Tibial nerve (tissue), 4 donors: ENCODE measurements at regions not wholly inside any gene's neighbourhood (a gene's known extent, or its start where the extent isn't known, plus 50 kb on each side); places are given as distances from the start of the nearest gene placed in this dataset.

Experiments
- DNase-seq, 2 donors: peaks; one replicate each; pipeline ENCODE4 v3.0.0-alpha.2; 2019; ENCODE audit warnings: low spot score in 2 of 2
- H3K27ac ChIP-seq, 4 donors: fragments of 200-600 bp; sonication (generic) in 3 of 4; one replicate each; pipeline ENCODE4 v1.5.1; 2017 to 2019; ENCODE audit warnings: mild to moderate bottlenecking in 1 of 4
- H3K27me3 ChIP-seq, 2 donors: fragments of 200-600 bp; sonication (generic) in 1 of 2; one replicate each; pipeline versions ENCODE4 v1.5.1 to v1.6.0; 2017 to 2019
- H3K36me3 ChIP-seq, 3 donors: fragments of 200-600 bp; sonication (generic); one replicate each; pipeline ENCODE4 v1.5.1; 2018 to 2019
- H3K4me1 ChIP-seq, 4 donors: fragments of 200-600 bp; sonication (generic) in 3 of 4; one replicate each; pipeline ENCODE4 v1.5.1; 2017 to 2019
- H3K4me3 ChIP-seq, 4 donors: fragments of 200-600 bp; sonication (generic) in 3 of 4; one replicate each; pipeline ENCODE4 v1.5.1; 2017 to 2019; ENCODE audit warnings: mild to moderate bottlenecking in 1 of 4, moderate library complexity in 1 of 4
- H3K9me3 ChIP-seq, 4 donors: fragments of 200-600 bp; sonication (generic) in 3 of 4; one replicate each; pipeline ENCODE4 v1.5.1; 2017 to 2019
- EP300 ChIP-seq, 2 donors: sonication (generic); formaldehyde crosslinking; IDR thresholded peaks; one replicate each; pipeline ENCODE4 v1.6.1; 2017; ENCODE audit warnings: antibody characterized with exemption in 2 of 2, mild to moderate bottlenecking in 1 of 2
- POLR2A ChIP-seq, 2 donors: fragments of 450-650 bp; IDR thresholded peaks; one replicate each; pipeline ENCODE4 v1.6.1; 2017; ENCODE audit warnings: antibody characterized with exemption in 2 of 2, mild to moderate bottlenecking in 2 of 2, moderate library complexity in 2 of 2
- WGBS, 2 donors: methylation state at CpG; one replicate each; pipeline ENCODE4 v1.1.5; 2018; 5-methylcytosine and 5-hydroxymethylcytosine counted together
- TF ChIP-seq, protein P1 (sequence below), 5 experiments: fragments of 200-600 bp in 3 of 5; fragments of 450-650 bp in 2 of 5; sonication (generic) in 3 of 5; IDR thresholded peaks; one replicate each; pipeline ENCODE4 v1.5.1; 2016 to 2019; ENCODE audit warnings: antibody characterized with exemption in 5 of 5, mild to moderate bottlenecking in 3 of 5, moderate library complexity in 2 of 5

DNA sequence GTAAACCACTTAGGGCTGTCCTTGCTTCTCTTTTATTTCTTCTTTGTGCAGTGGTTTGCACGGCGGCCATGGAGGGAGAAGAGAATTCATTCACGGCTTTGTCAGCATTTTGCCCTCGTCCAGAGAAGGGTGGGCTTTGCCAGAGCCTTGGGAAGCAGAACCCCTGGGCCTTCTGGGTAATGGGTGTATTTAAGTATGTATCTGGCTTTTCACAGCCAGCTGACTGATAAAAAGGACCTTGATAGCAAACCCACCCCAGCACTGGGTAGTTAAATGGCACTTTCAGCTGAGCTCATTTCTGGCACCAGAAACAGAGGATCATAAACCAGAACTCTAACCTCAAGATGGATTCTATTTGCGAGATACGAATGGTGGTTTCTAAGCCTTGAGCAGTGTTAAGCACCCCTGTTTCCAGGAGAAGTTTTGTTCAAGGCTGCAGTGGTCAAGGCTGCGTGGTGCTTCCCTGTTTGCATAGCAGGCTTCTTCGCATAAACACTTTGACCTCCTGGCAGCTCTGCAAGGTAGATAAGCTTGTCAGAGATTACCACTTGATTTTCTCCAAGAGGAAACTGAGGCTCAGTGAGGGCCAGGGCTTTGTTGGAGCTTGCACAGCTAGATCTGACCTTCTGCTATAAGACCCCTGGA lies 441.6 kb upstream of the KLF4 start:
- no peaks in the 10 kb centered on the region for H3K9me3 ChIP-seq
- TF ChIP-seq EP300 (IDR thresholded peaks at IDR 0.05): no peak
- H3K36me3 ChIP-seq: no peaks in the 10 kb centered on the region
- no peak for DNase-seq
- H3K4me3 ChIP-seq: no peak overlapping the region
- WGBS, 2 donors: 76 to 77% methylated on average over 8 of the region's 8 CpGs
- H3K4me1 ChIP-seq: peaks cover 0 to 24% (median 0%) of the 10 kb centered on the region in 4 donors
- no peak overlapping the region for H3K27ac ChIP-seq
- H3K27me3 ChIP-seq: no peaks in the 10 kb centered on the region

DNA sequence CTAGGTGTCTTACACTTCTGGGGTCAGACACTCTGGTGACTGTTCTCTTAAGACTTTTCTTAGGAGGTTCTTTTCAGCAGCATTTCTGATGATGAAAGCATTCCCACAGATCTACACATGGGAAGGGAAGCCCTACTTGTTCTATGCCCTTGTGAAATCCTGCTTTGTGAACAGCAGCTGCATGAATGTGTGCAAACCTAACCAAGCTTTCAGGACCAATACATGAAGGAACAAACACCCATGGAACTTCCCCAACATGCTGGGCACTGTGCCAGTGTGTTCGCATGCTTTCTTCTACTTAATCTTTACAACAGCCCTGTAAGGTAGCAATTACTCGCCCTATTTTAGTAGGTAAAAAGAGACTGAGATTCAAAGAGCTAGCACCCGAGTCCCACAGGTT lies 439.9 kb upstream of the KLF4 start:
- H3K9me3 ChIP-seq: peaks cover 0 to 6% (median 0%) of the 10 kb centered on the region in 4 donors
- TF ChIP-seq POLR2A (IDR thresholded peaks at IDR 0.05) (no peak), EP300 (IDR thresholded peaks at IDR 0.05) (peak in 1 of 2 donors; percentile 66)
- TF ChIP-seq, protein P1, sequence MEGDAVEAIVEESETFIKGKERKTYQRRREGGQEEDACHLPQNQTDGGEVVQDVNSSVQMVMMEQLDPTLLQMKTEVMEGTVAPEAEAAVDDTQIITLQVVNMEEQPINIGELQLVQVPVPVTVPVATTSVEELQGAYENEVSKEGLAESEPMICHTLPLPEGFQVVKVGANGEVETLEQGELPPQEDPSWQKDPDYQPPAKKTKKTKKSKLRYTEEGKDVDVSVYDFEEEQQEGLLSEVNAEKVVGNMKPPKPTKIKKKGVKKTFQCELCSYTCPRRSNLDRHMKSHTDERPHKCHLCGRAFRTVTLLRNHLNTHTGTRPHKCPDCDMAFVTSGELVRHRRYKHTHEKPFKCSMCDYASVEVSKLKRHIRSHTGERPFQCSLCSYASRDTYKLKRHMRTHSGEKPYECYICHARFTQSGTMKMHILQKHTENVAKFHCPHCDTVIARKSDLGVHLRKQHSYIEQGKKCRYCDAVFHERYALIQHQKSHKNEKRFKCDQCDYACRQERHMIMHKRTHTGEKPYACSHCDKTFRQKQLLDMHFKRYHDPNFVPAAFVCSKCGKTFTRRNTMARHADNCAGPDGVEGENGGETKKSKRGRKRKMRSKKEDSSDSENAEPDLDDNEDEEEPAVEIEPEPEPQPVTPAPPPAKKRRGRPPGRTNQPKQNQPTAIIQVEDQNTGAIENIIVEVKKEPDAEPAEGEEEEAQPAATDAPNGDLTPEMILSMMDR (IDR thresholded peaks at IDR 0.05): no peak
- no peaks in the 10 kb centered on the region for H3K36me3 ChIP-seq
- WGBS, 2 donors: 67 to 69% methylated on average over 3 of the region's 3 CpGs
- peak; percentile 49 to 72 for DNase-seq
- peak overlapping the region in 1 of 4 donors; percentile 56 for H3K27ac ChIP-seq
- no peaks in the 10 kb centered on the region for H3K27me3 ChIP-seq
- H3K4me1 ChIP-seq: peaks cover 0 to 27% (median 0%) of the 10 kb centered on the region in 4 donors
- no peak overlapping the region for H3K4me3 ChIP-seq

DNA sequence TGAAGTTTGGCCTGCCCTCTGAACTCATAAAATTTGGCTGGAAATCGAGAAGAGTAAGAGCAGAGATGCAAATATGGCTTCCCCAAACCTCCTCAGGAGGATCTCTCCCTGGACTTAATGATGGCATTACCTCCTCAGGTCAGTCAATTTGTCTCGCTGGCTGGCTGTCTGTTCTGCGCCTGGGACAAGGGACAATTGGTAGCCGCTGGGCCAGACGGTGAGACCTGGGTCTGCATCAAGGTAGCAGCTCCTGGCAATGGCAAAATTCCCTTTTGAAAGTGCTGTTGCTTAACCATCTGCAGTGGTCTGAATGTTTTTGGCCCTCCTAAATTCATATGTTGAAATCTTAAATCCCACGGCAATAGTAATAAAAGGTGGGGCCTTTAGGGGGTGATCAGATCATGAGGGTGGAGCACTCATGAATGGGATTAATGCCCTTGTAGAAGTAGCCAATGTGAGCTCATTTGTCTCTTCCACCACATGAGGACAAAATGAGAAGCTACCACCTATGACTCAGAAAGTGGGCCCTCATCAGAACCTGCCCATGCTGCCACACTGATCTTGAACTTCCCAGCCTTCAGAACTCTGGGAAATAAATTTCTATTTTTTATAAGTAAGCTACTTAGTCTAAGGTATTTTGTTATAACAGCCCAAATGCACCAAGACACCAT lies 439.3 kb upstream of the KLF4 start:
- TF ChIP-seq EP300 (IDR thresholded peaks at IDR 0.05) (no peak), POLR2A (IDR thresholded peaks at IDR 0.05) (no peak)
- TF ChIP-seq, protein P1 (IDR thresholded peaks at IDR 0.05): no peak
- peak overlapping the region in 1 of 4 donors; percentile 56 for H3K27ac ChIP-seq

DNA sequence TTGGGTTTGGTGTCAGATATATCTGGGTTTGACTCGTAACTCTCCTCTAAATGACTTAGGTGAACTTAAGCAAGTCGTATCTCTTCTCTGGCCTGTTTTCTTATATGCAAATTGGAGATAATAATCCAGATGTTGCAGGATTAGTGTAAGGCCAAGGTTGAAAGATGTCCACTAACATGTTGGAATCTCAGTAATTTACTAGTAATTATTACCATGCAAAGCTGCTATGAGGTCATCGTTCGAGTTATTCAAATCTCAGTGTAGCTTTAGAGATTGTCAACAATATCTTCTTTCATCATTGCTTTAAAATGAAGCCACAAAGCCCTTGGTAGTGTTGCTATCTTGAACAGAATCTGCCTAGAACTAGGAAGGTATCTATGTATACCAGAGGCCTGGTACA lies 437.7 kb upstream of the KLF4 start:
- TF ChIP-seq EP300 (IDR thresholded peaks at IDR 0.05): no peak
- TF ChIP-seq POLR2A (IDR thresholded peaks at IDR 0.05): no peak
- TF ChIP-seq, protein P1 (IDR thresholded peaks at IDR 0.05): no peak
- Histone ChIP-seq H3K27me3 (no peaks in the 10 kb centered on the region), H3K9me3 (peaks cover 0 to 11% (median 0%) of the 10 kb centered on the region in 4 donors), H3K36me3 (no peaks in the 10 kb centered on the region), H3K4me3 (no peak overlapping the region), H3K27ac (no peak overlapping the region), H3K4me1 (peaks cover 0 to 16% (median 0%) of the 10 kb centered on the region in 4 donors)
- DNase-seq: no peak
- WGBS, 2 donors: 71 to 81% methylated on average over 4 of the region's 4 CpGs

More for the DNA sequence above, 439.3 kb upstream of the KLF4 start:
- Histone ChIP-seq H3K9me3 (peaks cover 0 to 9% (median 0%) of the 10 kb centered on the region in 4 donors), H3K4me1 (peaks cover 0 to 27% (median 0%) of the 10 kb centered on the region in 4 donors), H3K36me3 (no peaks in the 10 kb centered on the region), H3K27me3 (no peaks in the 10 kb centered on the region), H3K4me3 (no peak overlapping the region)
- DNase-seq: no peak
- 80 to 91% methylated on average over 6 of the region's 6 CpGs for WGBS, 2 donors

DNA sequence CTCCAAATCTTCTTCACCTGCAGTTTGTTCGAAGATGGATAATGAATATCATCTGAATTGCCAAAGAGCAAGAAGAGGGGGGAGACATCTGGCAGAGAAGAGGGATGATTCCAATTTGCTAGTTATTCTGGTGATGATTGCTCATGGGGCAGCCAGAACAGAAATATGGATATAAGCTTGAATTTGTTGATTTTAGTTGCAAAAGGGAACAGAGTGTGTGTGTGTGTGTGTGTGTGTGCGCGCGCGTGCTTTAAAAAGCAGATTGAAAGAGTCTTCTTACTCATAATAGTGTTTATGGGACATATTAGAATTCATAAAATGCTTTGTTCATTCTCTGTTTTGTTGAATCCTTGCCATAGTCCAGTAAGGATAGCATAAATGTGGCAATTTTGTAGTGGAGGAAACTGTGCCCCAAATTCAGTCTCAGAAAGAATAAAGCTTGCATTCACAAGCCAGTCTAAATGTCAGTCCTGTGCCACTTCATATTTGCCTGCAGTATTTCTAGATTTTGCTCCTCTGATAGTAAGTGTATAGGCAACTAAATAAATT lies 436.3 kb upstream of the KLF4 start:
- peak overlapping the region in 2 of 4 donors; percentile 15 to 45 for H3K27ac ChIP-seq
- no peaks in the 10 kb centered on the region for H3K36me3 ChIP-seq
- H3K4me1 ChIP-seq: peaks cover 0 to 14% (median 0%) of the 10 kb centered on the region in 4 donors
- no peak for DNase-seq
- H3K27me3 ChIP-seq: no peaks in the 10 kb centered on the region
- no peak overlapping the region for H3K4me3 ChIP-seq
- WGBS, 2 donors: 57 to 62% methylated on average over 5 of the region's 5 CpGs
- peaks cover 0 to 11% (median 0%) of the 10 kb centered on the region in 4 donors for H3K9me3 ChIP-seq
- TF ChIP-seq, protein P1 (IDR thresholded peaks at IDR 0.05): no peak
- TF ChIP-seq EP300 (IDR thresholded peaks at IDR 0.05): peak in 1 of 2 donors; percentile 64
